ENCODE measurements at regions not wholly inside any gene's neighbourhood (a gene's known extent, or its start where the extent isn't known, plus 50 kb on each side); places are given as distances from the start of the nearest gene placed in this dataset.

DNA sequence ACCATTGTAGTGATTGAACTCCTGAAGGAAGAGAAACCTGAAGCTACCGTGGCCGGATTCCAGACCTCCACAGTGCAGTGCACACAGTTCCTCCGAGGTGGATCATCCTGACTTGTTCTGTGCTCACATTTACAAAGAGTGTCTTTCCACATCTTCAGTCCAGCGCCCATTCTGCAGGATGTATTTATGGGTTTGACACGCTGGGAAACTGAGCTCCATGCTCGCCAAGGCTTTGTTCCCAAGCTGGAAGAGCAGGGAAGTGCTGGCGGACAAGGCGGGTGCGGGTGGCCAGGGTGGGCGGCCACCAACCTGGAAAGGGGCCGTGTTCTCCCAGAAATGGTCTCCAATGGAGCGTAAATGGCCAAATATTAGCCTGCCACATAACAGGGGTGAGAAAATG lies 227.9 kb downstream of the IRF8 start:
- no peak for TF ChIP-seq EZH2 (IDR thresholded peaks at IDR 0.05)
- no peak for TF ChIP-seq EZH2phosphoT487 (IDR thresholded peaks at IDR 0.05)
- TF ChIP-seq, protein P1, sequence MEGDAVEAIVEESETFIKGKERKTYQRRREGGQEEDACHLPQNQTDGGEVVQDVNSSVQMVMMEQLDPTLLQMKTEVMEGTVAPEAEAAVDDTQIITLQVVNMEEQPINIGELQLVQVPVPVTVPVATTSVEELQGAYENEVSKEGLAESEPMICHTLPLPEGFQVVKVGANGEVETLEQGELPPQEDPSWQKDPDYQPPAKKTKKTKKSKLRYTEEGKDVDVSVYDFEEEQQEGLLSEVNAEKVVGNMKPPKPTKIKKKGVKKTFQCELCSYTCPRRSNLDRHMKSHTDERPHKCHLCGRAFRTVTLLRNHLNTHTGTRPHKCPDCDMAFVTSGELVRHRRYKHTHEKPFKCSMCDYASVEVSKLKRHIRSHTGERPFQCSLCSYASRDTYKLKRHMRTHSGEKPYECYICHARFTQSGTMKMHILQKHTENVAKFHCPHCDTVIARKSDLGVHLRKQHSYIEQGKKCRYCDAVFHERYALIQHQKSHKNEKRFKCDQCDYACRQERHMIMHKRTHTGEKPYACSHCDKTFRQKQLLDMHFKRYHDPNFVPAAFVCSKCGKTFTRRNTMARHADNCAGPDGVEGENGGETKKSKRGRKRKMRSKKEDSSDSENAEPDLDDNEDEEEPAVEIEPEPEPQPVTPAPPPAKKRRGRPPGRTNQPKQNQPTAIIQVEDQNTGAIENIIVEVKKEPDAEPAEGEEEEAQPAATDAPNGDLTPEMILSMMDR (IDR thresholded peaks at IDR 0.05) = no peak

Data from neural progenitor cell (in vitro differentiated cells).